A172 (cell line): ENCODE measurements at regions not wholly inside any gene's neighbourhood (a gene's known extent, or its start where the extent isn't known, plus 50 kb on each side); places are given as distances from the start of the nearest gene placed in this dataset.
"Not testable (repeated sequence)": the region's sequence is repeated elsewhere in the genome, so short reads cannot be mapped to it uniquely, and the experiment has no call there.

Experiments used
- DNase-seq: peaks from one replicate; pipeline ENCODE4 v3.0.0-alpha.2; 2015; ENCODE audit warnings: low spot score

- no peak for DNase-seq
Observed at GRCh38 chr11:23865341-23865975, 631.4 kb upstream of the LUZP2 start.

GRCh38 chr11:23866641-23867040 is 630.2 kb upstream of the LUZP2 start:
- peak; percentile 5 for DNase-seq

- DNase-seq = no peak
Observed at GRCh38 chr11:23869671-23870070, 627.2 kb upstream of the LUZP2 start.

- DNase-seq = no peak
Observed at GRCh38 chr11:23873406-23873805, 623.4 kb upstream of the LUZP2 start.

GRCh38 chr11:23875176-23875850 is 621.5 kb upstream of the LUZP2 start:
- DNase-seq = no peak

- DNase-seq = not testable (repeated sequence)
Observed at GRCh38 chr11:23883426-23884048, 613.3 kb upstream of the LUZP2 start.

- DNase-seq = no peak
Observed at GRCh38 chr11:23884341-23884740, 612.5 kb upstream of the LUZP2 start.

GRCh38 chr11:23885801-23886200 is 611.1 kb upstream of the LUZP2 start:
- DNase-seq = no peak

GRCh38 chr11:23887122-23887521 is 609.7 kb upstream of the LUZP2 start:
- not testable (repeated sequence) for DNase-seq

GRCh38 chr11:23893126-23893525 is 603.7 kb upstream of the LUZP2 start:
- DNase-seq = no peak

GRCh38 chr11:23897453-23898286 is 599.2 kb upstream of the LUZP2 start:
- DNase-seq = peak; percentile 53

- peak; percentile 81 for DNase-seq
Observed at GRCh38 chr11:23903044-23903704, 593.7 kb upstream of the LUZP2 start.

- no peak for DNase-seq
Observed at GRCh38 chr11:23919455-23919854, 577.4 kb upstream of the LUZP2 start.

- DNase-seq = no peak
Observed at GRCh38 chr11:23923357-23923756, 573.5 kb upstream of the LUZP2 start.

- DNase-seq = no peak
Observed at GRCh38 chr11:23924226-23924625, 572.6 kb upstream of the LUZP2 start.

GRCh38 chr11:23931443-23931842 is 565.4 kb upstream of the LUZP2 start:
- DNase-seq = no peak

- DNase-seq = peak; percentile 50
Observed at GRCh38 chr11:23932485-23932898, 564.4 kb upstream of the LUZP2 start.

- no peak for DNase-seq
Observed at GRCh38 chr11:23933721-23934120, 563.1 kb upstream of the LUZP2 start.

GRCh38 chr11:23934671-23935270 is 562.1 kb upstream of the LUZP2 start:
- DNase-seq = not testable (repeated sequence)

GRCh38 chr11:23942117-23942815 is 554.6 kb upstream of the LUZP2 start:
- DNase-seq = not testable (repeated sequence)

GRCh38 chr11:23944923-23945322 is 551.9 kb upstream of the LUZP2 start:
- DNase-seq = no peak
